GM18502 (cell line): ENCODE measurements at regions not wholly inside any gene's neighbourhood (a gene's known extent, or its start where the extent isn't known, plus 50 kb on each side); places are given as distances from the start of the nearest gene placed in this dataset.

Experiments
- ATAC-seq: cut with Tn5 transposase; IDR thresholded peaks from one replicate; pipeline ENCODE4 v1.9.1; 2021; ENCODE audit warnings: mild to moderate bottlenecking; ENCODE audit not compliant: unreplicated experiment, poor library complexity

DNA sequence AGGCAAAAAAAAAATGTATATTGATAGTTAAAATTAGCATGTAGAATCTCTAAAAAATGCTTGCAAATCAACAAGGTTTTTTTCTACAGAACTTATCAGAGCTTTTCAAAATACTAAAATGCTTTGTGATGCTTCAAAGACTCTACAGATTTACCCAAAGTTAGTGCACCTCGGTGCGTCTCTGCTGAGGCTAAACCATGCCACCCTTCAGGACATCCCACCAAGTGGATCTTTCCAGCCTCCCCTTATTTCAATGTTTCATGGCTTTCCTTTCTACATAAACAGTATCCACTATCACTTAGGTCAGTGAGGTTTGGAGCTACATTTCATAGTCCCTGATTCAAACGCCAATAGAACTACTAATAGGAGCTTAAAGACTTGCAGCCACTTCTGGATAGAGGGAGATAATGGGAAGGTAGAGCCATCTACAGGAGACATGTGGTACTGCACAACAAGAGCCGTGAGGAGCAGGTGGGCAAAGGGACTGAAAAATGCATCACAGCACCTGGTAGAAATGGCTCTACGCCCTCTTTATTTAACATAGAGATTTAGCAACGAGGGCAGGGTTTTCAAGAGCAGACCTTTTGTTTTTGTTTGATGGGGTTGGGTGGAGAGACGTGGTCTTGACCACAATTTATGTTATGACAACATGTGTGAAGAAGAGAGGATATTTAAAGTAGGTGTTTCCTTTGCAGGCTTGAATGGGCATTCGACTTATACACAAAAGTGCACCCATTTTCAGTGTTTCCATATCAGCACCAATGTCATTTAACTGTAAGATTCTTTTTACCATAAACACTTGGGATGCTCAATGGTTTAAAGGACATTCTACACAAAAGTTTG lies 56.1 kb upstream of the SLC35G4 start:
- peak; percentile 77 for ATAC-seq

- ATAC-seq: no peak
Observed at GRCh38 chr18:11548916-11549551, 60.4 kb upstream of the SLC35G4 start.

- no peak for ATAC-seq
Observed at GRCh38 chr18:11548396-11548795, 61.0 kb upstream of the SLC35G4 start.

DNA sequence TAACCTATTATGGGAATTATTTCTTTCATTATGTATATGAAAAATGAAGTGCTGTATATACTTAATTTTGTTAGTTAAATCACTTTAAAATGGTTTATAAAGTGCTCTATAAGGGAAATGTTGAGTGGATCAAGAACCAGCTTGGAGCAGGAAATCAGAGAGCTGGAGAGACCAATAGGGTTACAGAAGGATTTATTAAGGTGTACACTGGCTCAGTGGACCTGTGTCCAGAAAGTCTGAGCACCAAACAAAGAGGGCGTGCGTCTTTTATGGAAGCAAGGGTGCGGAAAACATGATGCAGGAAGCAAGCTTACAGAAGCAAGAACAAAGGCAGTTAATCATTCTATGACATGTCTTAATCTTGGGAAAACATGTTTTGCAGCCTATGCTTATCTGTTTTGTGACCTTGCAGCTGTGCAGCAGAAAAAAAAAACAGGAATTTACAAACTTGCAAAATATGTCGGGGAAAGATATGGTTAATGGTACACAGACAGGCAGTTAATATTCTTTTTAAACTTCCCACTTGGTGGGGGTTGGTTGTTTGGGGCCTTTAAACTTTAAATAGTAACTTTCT lies 65.2 kb upstream of the SLC35G4 start:
- no peak for ATAC-seq

GRCh38 chr18:11541179-11541578 lies 68.2 kb upstream of the SLC35G4 start:
- ATAC-seq: no peak

GRCh38 chr18:11533942-11534496 lies 75.4 kb upstream of the SLC35G4 start:
- ATAC-seq: no peak

GRCh38 chr18:11533513-11533890 lies 75.9 kb upstream of the SLC35G4 start:
- ATAC-seq: no peak

- no peak for ATAC-seq
Observed at GRCh38 chr18:11532758-11533512, 76.5 kb upstream of the SLC35G4 start.

DNA sequence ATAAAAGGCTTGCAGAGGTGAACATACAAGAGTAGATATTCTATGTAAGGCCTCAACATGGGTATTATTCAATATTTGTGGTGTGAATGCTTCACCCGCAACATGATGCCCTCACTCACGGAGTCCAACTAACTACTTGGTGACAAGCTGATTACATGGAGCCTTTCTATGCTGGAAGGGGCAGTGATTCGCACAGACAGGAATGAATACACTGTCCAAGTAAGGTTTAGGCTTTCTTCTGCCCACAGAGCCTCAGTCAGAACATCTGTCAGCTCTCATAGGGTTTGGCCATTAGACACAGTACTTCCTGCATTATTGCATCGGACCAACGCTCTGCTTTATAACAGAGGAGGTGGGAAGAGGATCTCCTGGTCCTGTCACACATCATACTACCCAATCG lies 80.3 kb upstream of the SLC35G4 start:
- no peak for ATAC-seq

- ATAC-seq: no peak
Observed at GRCh38 chr18:11526675-11527074, 82.7 kb upstream of the SLC35G4 start.

- no peak for ATAC-seq
Observed at GRCh38 chr18:11523804-11524203, 85.6 kb upstream of the SLC35G4 start.

GRCh38 chr18:11522992-11523391 lies 86.4 kb upstream of the SLC35G4 start:
- no peak for ATAC-seq

- ATAC-seq: no peak
Observed at GRCh38 chr18:11521853-11522252, 87.5 kb upstream of the SLC35G4 start.

- no peak for ATAC-seq
Observed at GRCh38 chr18:11520536-11520935, 88.9 kb upstream of the SLC35G4 start.

- peak; percentile 88 for ATAC-seq
Observed at GRCh38 chr18:11518788-11519685, 90.4 kb upstream of the SLC35G4 start.

DNA sequence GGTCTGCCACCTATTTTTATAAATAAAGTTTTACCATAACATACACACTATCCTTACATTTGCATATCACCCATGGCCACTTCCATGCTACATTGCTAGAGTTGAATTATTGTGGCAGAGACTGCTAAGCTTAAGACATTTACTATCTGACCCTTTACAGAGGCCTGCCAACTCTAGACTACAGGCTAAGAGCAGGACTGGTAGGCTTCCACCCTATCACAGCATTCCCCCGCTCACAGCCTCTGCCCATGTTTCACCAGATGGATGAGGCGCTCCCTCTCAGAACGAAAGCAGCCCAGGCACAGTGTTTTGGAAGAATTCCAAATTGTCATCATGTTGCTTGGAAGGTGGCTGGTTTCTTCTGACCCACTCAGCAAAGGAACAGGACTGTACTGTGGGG lies 91.7 kb upstream of the SLC35G4 start:
- ATAC-seq: no peak

GRCh38 chr18:11516751-11517503 lies 92.5 kb upstream of the SLC35G4 start:
- no peak for ATAC-seq

DNA sequence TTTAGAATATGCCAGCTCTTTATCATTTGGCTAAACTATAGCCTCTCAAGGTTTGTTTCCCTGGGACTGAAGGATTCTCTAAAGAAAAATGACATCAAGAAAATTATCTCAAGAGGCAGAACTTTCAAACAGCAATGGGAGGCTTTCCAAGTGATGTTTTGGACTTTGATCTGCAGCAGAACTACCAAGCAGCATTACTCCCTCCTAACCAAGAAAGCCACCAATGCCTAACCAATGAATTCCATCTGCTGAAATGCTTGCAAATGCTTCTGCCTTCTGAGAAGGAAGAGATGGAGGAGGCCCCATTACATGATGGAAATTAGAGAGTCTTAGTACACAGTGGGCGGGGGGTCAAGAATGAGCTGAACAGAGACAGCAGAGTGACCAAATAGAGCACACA lies 95.1 kb upstream of the SLC35G4 start:
- ATAC-seq: no peak
